NCI-H460 (cell line): ENCODE measurements at regions not wholly inside any gene's neighbourhood (a gene's known extent, or its start where the extent isn't known, plus 50 kb on each side); places are given as distances from the start of the nearest gene placed in this dataset.
"Not testable (repeated sequence)": the region's sequence is repeated elsewhere in the genome, so short reads cannot be mapped to it uniquely, and the experiment has no call there.

Experiments used
- DNase-seq: peaks from one replicate; pipeline ENCODE4 v3.0.0-alpha.2; 2016; ENCODE audit warnings: low read depth; ENCODE audit errors: extremely low read depth

GRCh38 chr5:167832609-167833008, 458.8 kb upstream of the WWC1 start:
- DNase-seq, result no peak

GRCh38 chr5:167833456-167833855, 458.0 kb upstream of the WWC1 start:
- DNase-seq, result no peak

GRCh38 chr5:167835146-167835545, 456.3 kb upstream of the WWC1 start:
- no peak for DNase-seq

GRCh38 chr5:167837127-167837526, 454.3 kb upstream of the WWC1 start:
- no peak for DNase-seq

GRCh38 chr5:167839065-167839464, 452.4 kb upstream of the WWC1 start:
- DNase-seq, result no peak

- DNase-seq, result no peak
Measured at GRCh38 chr5:167840527-167841130, 450.8 kb upstream of the WWC1 start.

- no peak for DNase-seq
Measured at GRCh38 chr5:167843881-167844572, 447.4 kb upstream of the WWC1 start.

GRCh38 chr5:167845952-167846351, 445.5 kb upstream of the WWC1 start:
- DNase-seq, result no peak

GRCh38 chr5:167849874-167850273, 441.6 kb upstream of the WWC1 start:
- no peak for DNase-seq

- DNase-seq, result no peak
Measured at GRCh38 chr5:167850911-167851310, 440.5 kb upstream of the WWC1 start.

- DNase-seq, result no peak
Measured at GRCh38 chr5:167851416-167851815, 440.0 kb upstream of the WWC1 start.

GRCh38 chr5:167852515-167852914, 438.9 kb upstream of the WWC1 start:
- DNase-seq, result no peak

GRCh38 chr5:167853421-167853820, 438.0 kb upstream of the WWC1 start:
- DNase-seq, result no peak

- no peak for DNase-seq
Measured at GRCh38 chr5:167855818-167856217, 435.6 kb upstream of the WWC1 start.

- DNase-seq, result no peak
Measured at GRCh38 chr5:167857321-167857720, 434.1 kb upstream of the WWC1 start.

- not testable (repeated sequence) for DNase-seq
Measured at GRCh38 chr5:167858186-167858855, 433.1 kb upstream of the WWC1 start.

GRCh38 chr5:167861129-167861927, 430.1 kb upstream of the WWC1 start:
- DNase-seq, result peak; percentile 28

- no peak for DNase-seq
Measured at GRCh38 chr5:167861928-167862426, 429.5 kb upstream of the WWC1 start.

GRCh38 chr5:167863883-167864282, 427.6 kb upstream of the WWC1 start:
- DNase-seq, result no peak

- DNase-seq, result no peak
Measured at GRCh38 chr5:167864801-167865200, 426.6 kb upstream of the WWC1 start.

GRCh38 chr5:167866797-167867196, 424.6 kb upstream of the WWC1 start:
- DNase-seq, result no peak
